ENCODE measurements at regions not wholly inside any gene's neighbourhood (a gene's known extent, or its start where the extent isn't known, plus 50 kb on each side); places are given as distances from the start of the nearest gene placed in this dataset.

DNA sequence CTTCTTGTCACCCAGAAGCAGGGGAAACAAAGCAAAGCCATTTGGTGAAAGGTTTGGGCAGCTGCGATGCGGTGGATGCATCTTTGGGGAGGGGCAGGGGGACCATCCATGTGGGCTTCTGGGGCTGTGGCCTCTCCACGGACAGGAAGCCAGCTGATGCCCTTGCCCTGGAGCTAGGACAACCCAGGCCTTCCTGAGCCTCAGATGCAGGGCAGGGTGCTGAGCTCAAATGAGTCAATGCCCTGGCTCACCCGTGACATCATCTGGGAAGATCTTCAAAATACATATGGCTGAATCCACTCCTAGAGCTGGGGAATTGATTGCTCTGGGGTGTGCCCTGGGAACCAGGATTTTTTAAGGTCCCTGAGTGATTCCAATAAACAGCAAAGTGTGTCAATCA, 1418.2 kb downstream of the TBC1D22A start:
- no peak for ATAC-seq

DNA sequence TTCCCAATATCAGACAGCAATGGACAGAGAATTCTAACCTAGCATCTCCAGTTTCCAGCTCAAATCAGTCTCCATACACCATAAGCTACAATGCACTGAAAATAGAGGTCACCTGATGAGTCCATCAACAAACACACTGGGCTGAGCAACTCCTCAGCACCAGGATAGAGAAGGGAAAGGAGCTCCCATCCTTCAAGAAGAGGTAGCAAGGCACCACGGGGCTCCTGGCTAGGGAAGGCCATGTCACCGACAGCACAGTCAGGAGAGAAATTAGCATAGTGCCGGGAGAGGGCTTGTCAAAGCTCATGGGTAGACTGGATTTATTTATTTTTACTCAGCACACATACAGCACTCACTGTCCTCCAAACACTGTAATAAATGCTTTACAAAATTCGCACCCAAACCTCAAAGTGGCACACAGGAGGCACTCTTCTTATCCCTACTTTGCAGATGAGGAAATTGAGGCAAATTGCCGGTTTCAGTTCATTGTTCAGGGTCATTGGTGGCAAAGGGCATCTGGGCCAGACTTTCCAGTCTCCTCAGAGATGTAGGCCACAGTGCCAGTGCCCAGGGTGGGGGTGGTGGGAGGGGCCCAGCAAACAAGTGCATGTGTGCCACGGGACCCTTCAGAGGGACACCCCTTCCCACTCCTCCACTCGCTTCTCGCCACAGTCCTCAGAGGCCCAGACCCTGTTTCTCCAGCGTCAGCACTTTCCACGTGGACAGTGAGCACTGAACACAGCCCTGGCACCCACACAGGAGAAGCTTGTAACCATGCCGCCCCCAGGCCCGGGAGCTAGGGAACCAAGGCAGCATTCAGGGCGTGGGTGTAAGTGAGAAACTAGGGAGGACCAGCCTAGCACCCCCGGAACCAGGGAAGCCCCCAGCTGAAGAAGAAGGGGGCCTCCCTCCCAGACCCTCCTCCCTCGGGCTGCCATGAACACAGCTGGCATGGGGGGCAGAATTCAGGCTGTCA, 1417.4 kb downstream of the TBC1D22A start:
- Mint-ChIP-seq H3K4me1 (no peaks in the 10 kb centered on the region), H3K4me3 (no peak overlapping the region), H3K9me3 (no peaks in the 10 kb centered on the region)

More for the DNA sequence above, 1418.2 kb downstream of the TBC1D22A start:
- Mint-ChIP-seq H3K4me3 (no peak overlapping the region), H3K9me3 (no peaks in the 10 kb centered on the region), H3K4me1 (no peaks in the 10 kb centered on the region), H3K27me3 (no peaks in the 10 kb centered on the region), H3K27ac (no peak overlapping the region)
- DNase-seq = no peak

DNA sequence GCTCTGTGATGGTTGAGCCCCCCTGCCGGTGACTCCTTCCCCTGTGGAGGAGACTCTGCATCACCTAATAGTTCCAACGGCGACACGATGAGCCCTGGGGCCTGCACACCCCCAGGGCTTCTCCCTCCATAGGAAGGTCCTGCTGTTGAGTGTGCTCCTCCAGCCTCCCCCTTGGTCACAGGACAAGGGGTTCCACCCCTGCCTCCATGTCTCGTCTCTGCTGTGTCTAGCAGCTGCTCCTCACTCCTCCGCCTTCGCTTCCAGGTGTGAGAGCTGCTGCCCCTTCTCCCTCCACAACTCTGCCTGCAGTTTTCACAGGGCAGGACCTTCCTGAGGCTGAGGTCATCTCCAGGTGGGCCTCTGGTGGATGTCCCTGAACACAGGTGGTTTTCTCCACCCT, 1416.1 kb downstream of the TBC1D22A start:
- H3K27me3 Mint-ChIP-seq = no peaks in the 10 kb centered on the region
- H3K4me1 Mint-ChIP-seq = no peaks in the 10 kb centered on the region
- no peaks in the 10 kb centered on the region for H3K9me3 Mint-ChIP-seq
- H3K4me3 Mint-ChIP-seq = no peak overlapping the region
- no peak overlapping the region for H3K27ac Mint-ChIP-seq
- DNase-seq = no peak
- ATAC-seq = no peak

More for the DNA sequence above, 1417.4 kb downstream of the TBC1D22A start:
- H3K27ac Mint-ChIP-seq = no peak overlapping the region
- no peaks in the 10 kb centered on the region for H3K27me3 Mint-ChIP-seq
- no peak for DNase-seq
- ATAC-seq = no peak

DNA sequence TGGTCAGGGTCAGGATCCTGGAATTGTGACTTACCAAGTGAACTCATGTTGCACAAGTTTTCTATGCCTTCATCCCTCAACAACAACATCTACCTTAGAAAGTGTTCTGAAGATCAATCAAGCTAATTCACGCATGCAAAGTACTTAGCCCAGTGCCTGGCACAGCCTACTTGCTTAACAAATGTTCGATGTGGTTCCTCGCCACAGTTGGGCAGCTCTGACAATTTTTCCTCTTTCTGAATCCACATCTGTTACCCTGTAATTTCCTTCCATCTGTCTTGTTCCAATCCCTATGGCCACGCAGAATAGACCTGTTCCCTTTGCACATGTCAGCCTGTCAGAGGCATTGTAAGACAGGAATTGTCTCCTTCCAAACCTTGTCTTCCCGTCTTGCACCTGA, 1415.2 kb downstream of the TBC1D22A start:
- DNase-seq = no peak
- ATAC-seq = no peak
- H3K27me3 Mint-ChIP-seq = no peaks in the 10 kb centered on the region
- H3K27ac Mint-ChIP-seq = no peak overlapping the region
- H3K9me3 Mint-ChIP-seq = no peaks in the 10 kb centered on the region
- H3K4me3 Mint-ChIP-seq = no peak overlapping the region
- H3K4me1 Mint-ChIP-seq = no peaks in the 10 kb centered on the region

DNA sequence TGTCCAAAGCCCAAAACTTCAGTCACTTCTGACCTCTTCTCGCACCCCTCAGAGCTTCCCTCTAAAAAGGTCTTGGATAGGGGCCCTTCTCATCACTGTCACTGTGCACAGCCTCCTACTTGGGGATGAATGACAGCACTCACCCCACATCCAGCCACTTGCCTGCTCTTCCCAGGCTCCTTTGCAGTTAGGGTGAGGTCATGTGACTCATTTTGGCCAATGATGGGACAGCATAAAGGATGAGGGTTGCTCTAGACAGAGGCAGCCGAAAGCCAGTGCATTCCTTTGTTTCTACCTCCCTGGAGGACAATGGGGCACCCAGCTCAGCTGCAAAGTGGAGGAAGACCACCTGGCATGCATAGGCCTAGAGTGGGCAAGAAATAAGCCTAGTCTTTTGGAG, 1413.3 kb downstream of the TBC1D22A start:
- no peaks in the 10 kb centered on the region for H3K27me3 Mint-ChIP-seq
- no peaks in the 10 kb centered on the region for H3K4me1 Mint-ChIP-seq
- DNase-seq (no peak), ATAC-seq (no peak)
- H3K27ac Mint-ChIP-seq = no peak overlapping the region
- peaks cover 0 to 2% of the 10 kb centered on the region in 2 donors for H3K9me3 Mint-ChIP-seq
- no peak overlapping the region for H3K4me3 Mint-ChIP-seq

DNA sequence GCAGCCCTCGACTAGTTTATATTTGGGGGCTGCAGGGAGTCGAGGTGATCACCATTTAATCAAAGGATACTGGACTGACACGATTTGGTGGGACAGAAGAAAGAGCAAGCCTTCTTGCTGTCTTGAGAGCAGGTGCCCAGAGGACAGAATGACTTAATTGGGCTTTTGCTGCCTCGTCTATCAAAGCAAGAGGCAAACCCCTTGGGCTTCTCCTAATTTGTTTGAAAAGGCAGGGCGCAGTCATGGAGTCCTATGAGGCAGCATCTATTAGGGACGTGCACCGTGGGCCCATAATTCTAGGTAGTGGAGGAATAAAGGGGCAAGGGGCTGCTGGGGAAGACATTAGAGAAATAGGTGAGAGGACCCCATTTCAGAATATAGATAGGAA, 1411.3 kb downstream of the TBC1D22A start:
- H3K27me3 Mint-ChIP-seq = no peaks in the 10 kb centered on the region
- no peaks in the 10 kb centered on the region for H3K4me1 Mint-ChIP-seq
- no peak overlapping the region for H3K27ac Mint-ChIP-seq
- ATAC-seq (no peak), DNase-seq (no peak)
- no peak overlapping the region for H3K4me3 Mint-ChIP-seq
- peaks cover 5 to 8% of the 10 kb centered on the region in 2 donors for H3K9me3 Mint-ChIP-seq

DNA sequence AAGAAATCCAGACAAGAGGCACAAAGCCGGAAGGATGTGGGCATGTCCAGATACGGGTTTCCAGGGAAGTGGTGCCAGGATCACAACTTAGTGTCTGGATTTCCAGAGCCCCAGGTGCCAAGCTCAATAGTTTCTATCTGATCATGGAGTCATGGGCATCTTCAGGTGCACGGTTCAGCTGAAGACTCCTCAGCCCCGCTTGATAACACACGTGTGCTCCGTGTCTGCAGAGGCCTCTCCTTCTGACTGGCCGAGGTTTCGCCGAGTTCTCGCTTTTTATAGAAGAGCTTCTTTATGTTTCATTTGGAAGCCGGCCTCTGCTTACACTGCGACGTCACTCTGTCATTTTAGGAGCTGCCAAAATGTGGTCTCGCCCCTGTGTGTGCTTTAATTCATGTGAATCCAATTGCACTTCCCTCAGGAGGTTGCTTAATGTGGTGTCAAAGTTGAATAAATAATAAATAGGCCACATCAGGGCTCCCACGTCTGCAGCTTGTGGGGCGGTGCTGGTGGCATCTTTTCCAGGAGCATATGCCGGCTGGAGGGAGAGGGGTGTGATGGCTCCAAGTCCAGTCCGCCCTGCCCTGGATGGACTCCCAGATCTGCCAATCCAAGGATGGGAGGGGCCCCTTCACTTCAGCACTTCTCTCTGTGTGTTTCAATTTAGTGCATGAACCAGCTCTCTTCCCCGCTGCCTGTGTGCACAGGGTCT, 1410.8 kb downstream of the TBC1D22A start:
- Mint-ChIP-seq H3K27me3 (no peaks in the 10 kb centered on the region), H3K4me1 (no peaks in the 10 kb centered on the region), H3K4me3 (no peak overlapping the region), H3K9me3 (peaks cover 5 to 13% of the 10 kb centered on the region in 2 donors), H3K27ac (no peak overlapping the region)
- ATAC-seq = no peak
- DNase-seq = no peak

DNA sequence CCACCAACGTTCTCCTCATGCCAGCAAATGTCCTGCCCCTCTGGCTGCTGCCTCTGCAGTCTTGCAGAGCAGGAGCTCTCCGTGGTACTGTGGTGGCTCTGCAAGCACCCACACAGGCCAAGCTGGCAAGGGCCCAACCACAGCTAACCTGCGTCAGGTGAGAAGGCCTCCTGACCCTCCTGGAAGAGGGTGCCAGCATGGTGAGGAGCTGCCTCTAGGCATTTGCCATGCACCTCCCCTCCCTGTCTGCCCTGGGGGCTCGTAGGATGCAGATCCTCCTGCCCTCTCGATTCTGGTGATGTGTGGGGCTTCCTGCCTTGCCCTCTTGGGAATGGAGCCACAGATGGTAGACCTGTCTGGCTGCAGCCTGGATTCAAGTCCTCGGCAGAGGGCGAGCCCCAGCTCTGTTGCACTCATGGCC, 1408.8 kb downstream of the TBC1D22A start:
- DNase-seq (no peak), ATAC-seq (no peak)
- peaks cover 5 to 18% of the 10 kb centered on the region in 2 donors for H3K9me3 Mint-ChIP-seq
- H3K4me1 Mint-ChIP-seq = no peaks in the 10 kb centered on the region
- no peaks in the 10 kb centered on the region for H3K27me3 Mint-ChIP-seq
- H3K27ac Mint-ChIP-seq = no peak overlapping the region
- no peak overlapping the region for H3K4me3 Mint-ChIP-seq

DNA sequence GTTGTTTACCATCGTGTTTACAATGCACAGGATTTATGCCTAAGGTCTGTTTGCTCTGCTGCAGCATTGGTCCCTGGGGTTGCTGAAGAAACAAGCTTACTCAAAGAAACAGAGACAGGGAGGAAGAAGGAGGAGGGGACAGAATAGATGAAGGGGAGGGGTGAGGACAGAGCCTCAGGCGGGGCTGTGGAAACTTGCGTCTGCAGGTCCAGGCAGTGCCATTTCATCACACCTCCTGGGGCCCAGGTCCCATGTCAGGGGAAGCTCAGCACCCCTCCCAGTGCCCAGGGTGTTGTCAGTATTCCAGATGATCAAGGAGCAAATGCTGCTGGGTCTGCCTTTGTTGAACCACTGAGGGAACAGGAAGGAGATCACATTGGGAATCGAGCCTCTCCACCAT, 1406.8 kb downstream of the TBC1D22A start:
- H3K27ac Mint-ChIP-seq = no peak overlapping the region
- H3K4me3 Mint-ChIP-seq = no peak overlapping the region
- DNase-seq = no peak
- H3K27me3 Mint-ChIP-seq = no peaks in the 10 kb centered on the region
- peaks cover 5 to 18% of the 10 kb centered on the region in 2 donors for H3K9me3 Mint-ChIP-seq
- H3K4me1 Mint-ChIP-seq = no peaks in the 10 kb centered on the region
- ATAC-seq = no peak

DNA sequence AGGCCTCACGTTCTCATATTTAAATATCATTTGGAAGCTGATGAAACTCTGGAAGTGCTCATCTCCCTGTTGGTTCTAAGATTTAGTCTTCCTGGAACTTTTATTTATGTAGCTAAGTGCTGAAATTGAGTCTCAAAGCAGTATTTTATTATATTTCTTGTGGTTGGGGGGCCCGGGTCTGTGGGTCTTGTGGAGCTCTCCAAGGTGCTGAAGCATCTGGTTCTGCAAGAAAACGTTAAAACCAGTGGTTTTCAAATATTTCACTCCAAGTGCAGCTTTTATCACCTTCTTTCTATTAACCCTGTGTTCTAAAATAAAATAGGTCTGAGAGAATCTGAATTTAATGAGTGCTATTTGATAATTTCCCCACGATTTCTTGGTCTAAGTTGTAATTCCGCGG, 1404.8 kb downstream of the TBC1D22A start:
- ATAC-seq (no peak), DNase-seq (no peak)
- Mint-ChIP-seq H3K4me3 (no peak overlapping the region), H3K4me1 (no peaks in the 10 kb centered on the region), H3K9me3 (peaks cover 5 to 18% of the 10 kb centered on the region in 2 donors), H3K27ac (no peak overlapping the region), H3K27me3 (no peaks in the 10 kb centered on the region)

DNA sequence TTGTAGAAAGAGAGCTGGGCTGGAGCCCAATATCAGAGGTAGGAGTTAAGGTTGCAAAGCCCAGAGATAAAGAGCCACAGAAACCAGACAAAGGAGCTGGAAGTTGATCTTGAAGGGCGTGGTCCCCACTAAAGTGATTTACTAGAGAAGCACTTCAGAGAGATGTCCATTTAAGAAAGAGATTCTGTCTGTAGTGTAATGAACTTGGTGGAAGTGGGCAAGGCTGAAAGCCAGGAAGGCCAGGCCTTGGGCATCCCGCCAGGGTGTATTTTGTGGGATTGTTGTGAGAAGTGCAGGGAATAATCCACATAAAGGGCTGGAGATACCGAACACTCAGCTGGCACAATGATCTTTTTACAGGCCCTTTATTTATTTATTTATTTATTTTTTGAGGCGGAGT, 1398.8 kb downstream of the TBC1D22A start:
- DNase-seq (no peak), ATAC-seq (no peak)
- no peak overlapping the region for H3K4me3 Mint-ChIP-seq
- no peak overlapping the region for H3K27ac Mint-ChIP-seq
- H3K9me3 Mint-ChIP-seq = peaks cover 0 to 5% of the 10 kb centered on the region in 2 donors
- no peaks in the 10 kb centered on the region for H3K4me1 Mint-ChIP-seq
- H3K27me3 Mint-ChIP-seq = no peaks in the 10 kb centered on the region

DNA sequence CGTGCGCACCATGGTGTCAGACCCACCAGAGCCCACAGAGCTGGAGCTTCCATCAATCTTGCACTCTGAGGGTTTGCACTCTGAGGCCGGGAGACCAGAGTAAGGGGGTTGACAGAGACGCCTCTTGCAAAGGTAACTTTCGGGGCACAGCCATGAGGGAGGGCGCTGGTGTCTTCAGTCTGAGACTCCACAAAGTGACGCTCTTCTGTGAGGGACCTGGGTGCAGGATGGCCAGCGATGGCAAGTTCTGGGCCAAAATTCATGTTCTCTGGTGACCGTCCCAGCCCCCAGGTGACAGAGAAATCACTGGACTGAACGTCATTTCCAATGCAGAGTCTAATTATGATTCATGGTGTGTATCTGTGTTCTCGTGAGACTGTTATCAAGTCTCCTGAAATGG, 1395.2 kb downstream of the TBC1D22A start:
- H3K27ac Mint-ChIP-seq = no peak overlapping the region
- no peaks in the 10 kb centered on the region for H3K27me3 Mint-ChIP-seq
- no peak for ATAC-seq
- DNase-seq = no peak
- no peaks in the 10 kb centered on the region for H3K4me1 Mint-ChIP-seq
- H3K9me3 Mint-ChIP-seq = peaks cover 0 to 5% of the 10 kb centered on the region in 2 donors
- H3K4me3 Mint-ChIP-seq = no peak overlapping the region

DNA sequence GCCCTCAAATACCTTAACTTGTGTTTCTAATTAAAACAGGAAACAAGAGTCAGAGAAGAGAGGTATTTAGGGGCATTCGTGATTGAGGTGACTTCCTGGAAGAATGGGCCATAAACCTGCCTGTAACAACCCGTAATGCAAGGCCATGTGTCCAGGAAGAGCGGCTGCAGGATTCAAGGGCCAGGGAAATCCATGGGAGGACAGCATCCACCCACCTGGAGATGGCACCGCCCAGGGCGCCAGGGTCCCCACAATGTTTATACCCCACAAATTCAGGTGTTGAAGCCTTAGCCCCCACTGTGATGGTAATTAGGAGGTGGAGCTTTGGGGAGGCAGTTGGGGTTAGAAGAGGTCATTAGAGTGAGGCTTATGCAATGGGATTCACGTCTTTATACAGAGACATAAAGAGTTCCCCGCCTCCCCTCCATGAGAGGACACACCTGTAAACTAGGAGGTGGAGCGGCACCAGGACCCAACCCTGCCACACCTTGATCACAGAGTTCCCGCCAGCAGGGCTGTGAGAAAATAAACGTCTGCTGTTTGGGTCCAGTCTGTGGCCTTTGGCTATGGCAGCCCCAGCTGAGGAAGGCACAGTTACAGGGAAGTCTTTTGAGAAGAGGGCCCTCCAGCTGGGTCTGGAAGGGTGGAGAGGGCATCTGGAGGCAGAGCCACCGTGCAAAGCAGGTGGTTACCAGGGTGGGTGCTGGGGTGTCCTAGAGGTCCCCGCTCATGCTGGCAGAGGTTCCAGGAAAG, 1394.3 kb downstream of the TBC1D22A start:
- H3K27ac Mint-ChIP-seq = peak overlapping the region in 1 of 2 donors; percentile 65
- H3K9me3 Mint-ChIP-seq = peaks cover 0 to 5% of the 10 kb centered on the region in 2 donors
- H3K4me3 Mint-ChIP-seq = no peak overlapping the region
- H3K4me1 Mint-ChIP-seq = no peaks in the 10 kb centered on the region
- DNase-seq (no peak), ATAC-seq (no peak)
- H3K27me3 Mint-ChIP-seq = no peaks in the 10 kb centered on the region

DNA sequence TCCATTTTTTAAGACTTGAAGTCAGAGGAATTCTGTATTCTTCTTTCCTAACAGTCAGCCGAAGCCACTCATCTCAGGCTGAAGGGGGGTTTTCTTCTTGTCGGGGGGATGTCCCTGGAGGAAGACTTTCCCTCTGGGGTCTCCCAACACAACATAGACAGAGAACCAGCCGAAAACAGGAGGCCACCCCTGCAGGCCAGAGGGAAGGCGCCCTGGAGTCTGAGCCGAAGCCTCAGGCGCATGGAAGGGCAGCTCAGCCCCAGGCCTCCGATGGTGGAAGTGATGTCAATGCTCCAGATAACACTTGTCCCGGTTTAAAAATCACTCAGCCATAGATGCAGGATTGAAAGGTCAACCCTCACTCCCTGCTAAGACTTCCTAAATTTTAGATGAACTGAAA, 1393.0 kb downstream of the TBC1D22A start:
- H3K4me3 Mint-ChIP-seq = no peak overlapping the region
- DNase-seq (no peak), ATAC-seq (no peak)
- no peak overlapping the region for H3K27ac Mint-ChIP-seq
- H3K27me3 Mint-ChIP-seq = no peaks in the 10 kb centered on the region
- H3K9me3 Mint-ChIP-seq = peaks cover 0 to 5% of the 10 kb centered on the region in 2 donors
- H3K4me1 Mint-ChIP-seq = no peaks in the 10 kb centered on the region

DNA sequence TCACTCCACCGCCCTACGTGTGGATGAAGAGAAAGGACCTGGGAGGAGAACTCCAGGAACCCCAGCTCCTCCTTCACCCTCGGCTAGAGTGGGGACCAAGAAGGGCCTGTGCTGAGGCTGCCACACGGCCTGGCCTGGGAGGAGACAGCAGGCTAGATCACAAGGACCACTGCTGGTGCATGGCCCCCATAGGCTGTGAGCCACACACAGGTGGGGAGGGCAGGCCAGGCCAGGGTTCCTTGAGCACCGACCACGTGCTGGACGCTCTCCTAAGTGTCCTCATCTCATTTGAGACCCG, 1392.4 kb downstream of the TBC1D22A start:
- Mint-ChIP-seq H3K27ac (no peak overlapping the region), H3K27me3 (no peaks in the 10 kb centered on the region), H3K4me1 (no peaks in the 10 kb centered on the region), H3K9me3 (peaks cover 0 to 5% of the 10 kb centered on the region in 2 donors), H3K4me3 (no peak overlapping the region)
- DNase-seq = no peak
- no peak for ATAC-seq

Data from stimulated activated naive CD8-positive, alpha-beta T cell treated with anti-CD3 and anti-CD28 coated beads, Interleukin-15, amount 100 ng/mL, for 72 hours (primary cell).